Fibroblast of villous mesenchyme (primary cell): ENCODE measurements at regions not wholly inside any gene's neighbourhood (a gene's known extent, or its start where the extent isn't known, plus 50 kb on each side); places are given as distances from the start of the nearest gene placed in this dataset.
A peak's percentile ranks its signal among the peaks of the same experiment; 100 is the strongest.

Source experiments
- DNase-seq: peaks from one replicate; pipeline ENCODE4 v3.0.0-alpha.2; 2010; ENCODE audit warnings: low read depth
- H3K4me3 ChIP-seq: 2 replicates; pipeline ENCODE4 v1.5.1; 2011; ENCODE audit warnings: low read depth, mild to moderate bottlenecking, low read length
- CTCF ChIP-seq: IDR thresholded peaks from 2 replicates; pipeline ENCODE4 v1.5.1; 2012; ENCODE audit warnings: low read depth, mild to moderate bottlenecking, low read length; ENCODE audit not compliant: insufficient read depth

- DNase-seq, result peak; percentile 96
- no peak overlapping the region for H3K4me3 ChIP-seq
- peak; percentile 26 for TF ChIP-seq CTCF
Observed at GRCh38 chr5:27241564-27242257, 203.3 kb upstream of the CDH9 start.

DNA sequence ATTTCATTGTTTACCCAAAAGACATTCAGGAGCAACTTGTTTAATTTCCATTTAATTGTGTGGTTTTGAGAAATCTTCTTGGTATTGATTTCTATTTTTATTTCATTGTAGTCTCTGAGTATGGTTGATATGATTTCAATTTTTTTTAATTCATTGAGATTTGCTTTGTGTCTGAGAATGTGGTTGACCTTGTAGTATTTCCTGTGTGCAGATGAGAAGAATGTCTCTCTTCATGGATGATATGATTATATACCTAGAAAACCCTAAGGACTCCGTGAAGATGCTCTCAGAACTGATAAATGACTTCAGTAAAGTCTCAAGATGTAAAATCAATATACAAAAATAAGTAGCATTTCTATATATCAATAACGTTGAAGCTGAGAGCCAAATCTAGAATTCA lies 202.4 kb upstream of the CDH9 start:
- no peak for DNase-seq
- TF ChIP-seq CTCF, result no peak

DNA sequence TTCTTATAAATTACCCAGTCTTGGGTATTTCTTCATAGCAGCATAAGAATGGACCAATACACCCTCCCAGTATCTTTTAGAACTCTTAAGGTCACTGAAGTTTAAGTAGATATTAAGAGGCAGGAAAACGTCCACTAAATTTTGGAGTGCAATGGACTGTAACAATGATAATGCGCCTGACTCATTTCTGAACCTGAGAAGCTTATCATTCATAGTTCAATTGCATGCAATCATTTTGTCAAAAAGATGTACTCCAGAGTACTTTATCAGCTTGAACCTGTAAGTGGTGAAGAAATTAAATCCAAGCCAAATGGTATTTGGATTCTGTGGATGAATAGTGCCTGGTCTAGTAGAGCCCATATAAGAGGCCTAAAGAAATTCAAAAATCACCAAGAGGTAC lies 196.5 kb upstream of the CDH9 start:
- DNase-seq, result no peak
- H3K4me3 ChIP-seq, result no peak overlapping the region
- no peak for TF ChIP-seq CTCF

More for the DNA sequence above, 202.4 kb upstream of the CDH9 start:
- H3K4me3 ChIP-seq, result no peak overlapping the region

GRCh38 chr5:27221410-27221809 lies 183.0 kb upstream of the CDH9 start:
- no peak overlapping the region for H3K4me3 ChIP-seq
- DNase-seq, result no peak
- no peak for TF ChIP-seq CTCF

DNA sequence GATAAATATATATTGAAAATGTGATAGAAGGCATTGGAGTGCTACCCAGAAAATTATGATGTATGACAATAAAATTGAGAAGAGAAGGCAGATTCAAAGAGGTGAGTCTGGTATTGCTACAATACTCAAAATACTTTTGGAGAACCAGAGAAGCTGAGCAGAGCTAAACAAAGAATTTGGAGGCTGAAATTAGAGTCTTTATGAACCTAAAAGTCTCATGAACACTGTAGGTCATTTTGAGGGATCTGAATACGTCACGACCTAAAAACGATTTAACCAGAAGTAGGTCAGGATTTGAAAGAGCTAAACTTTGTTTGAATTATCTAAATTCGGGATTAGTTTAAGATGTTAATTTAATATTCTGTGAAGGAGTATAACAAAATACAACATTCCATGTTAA lies 182.4 kb upstream of the CDH9 start:
- no peak for DNase-seq
- H3K4me3 ChIP-seq, result no peak overlapping the region
- no peak for TF ChIP-seq CTCF

DNA sequence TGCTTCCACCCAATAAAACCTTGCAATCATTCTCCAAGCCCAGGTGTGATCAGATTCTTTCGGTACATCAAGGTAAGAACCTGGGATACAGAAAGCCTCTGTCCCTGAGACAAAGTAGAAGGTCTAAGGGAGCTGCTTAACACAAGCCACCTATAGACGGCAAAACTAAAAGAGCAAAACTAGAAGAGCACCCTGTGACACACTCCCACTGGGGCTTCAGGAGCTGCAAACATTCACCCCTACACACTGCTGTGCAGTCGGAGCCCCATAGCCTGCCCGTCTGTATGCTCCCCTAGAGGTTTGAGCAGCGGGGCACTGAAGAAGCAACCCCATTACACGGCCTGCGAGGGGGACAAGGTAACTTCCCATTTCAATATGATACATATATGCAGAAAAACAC lies 179.6 kb upstream of the CDH9 start:
- H3K4me3 ChIP-seq, result no peak overlapping the region
- no peak for TF ChIP-seq CTCF
- DNase-seq, result no peak
